GM12875 (cell line): ENCODE measurements at regions not wholly inside any gene's neighbourhood (a gene's known extent, or its start where the extent isn't known, plus 50 kb on each side); places are given as distances from the start of the nearest gene placed in this dataset.

Source experiments
- H3K4me3 ChIP-seq: one replicate; pipeline ENCODE4 v1.5.1; 2011; ENCODE audit warnings: low read depth, low read length, control low read depth
- TF ChIP-seq, protein P1 (sequence below): IDR thresholded peaks from 2 replicates; pipeline ENCODE4 v1.5.1; 2011; ENCODE audit warnings: low read depth, mild to moderate bottlenecking, control low read depth, inconsistent platforms, low read length, moderate library complexity, borderline replicate concordance; ENCODE audit not compliant: insufficient read depth

DNA sequence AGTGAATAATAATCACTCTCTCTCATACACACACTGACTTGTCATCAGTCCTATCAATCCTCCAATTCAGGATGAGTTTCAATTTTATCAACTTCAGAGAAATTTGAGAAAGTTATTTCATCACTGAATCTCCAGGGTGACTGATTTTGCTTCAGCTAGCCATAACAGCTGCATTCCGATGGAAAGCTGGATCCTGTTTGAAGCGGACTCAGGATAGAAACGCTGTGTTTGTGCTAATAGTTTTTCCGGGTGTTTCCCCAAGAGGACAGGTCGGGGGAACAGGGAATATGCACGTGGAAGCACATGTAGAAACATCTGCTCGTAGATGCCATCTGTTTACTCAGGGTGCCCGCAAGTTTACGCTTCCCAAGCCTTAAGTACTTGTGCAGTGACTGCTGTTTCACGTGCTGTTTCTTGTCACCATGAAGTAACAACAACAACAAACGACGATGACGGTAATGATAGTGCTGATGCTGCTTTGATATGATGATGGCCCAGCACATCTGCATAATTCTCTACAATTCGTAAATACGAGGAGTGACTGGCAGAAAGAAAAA, 263.7 kb upstream of the DAPK1 start:
- TF ChIP-seq, protein P1, sequence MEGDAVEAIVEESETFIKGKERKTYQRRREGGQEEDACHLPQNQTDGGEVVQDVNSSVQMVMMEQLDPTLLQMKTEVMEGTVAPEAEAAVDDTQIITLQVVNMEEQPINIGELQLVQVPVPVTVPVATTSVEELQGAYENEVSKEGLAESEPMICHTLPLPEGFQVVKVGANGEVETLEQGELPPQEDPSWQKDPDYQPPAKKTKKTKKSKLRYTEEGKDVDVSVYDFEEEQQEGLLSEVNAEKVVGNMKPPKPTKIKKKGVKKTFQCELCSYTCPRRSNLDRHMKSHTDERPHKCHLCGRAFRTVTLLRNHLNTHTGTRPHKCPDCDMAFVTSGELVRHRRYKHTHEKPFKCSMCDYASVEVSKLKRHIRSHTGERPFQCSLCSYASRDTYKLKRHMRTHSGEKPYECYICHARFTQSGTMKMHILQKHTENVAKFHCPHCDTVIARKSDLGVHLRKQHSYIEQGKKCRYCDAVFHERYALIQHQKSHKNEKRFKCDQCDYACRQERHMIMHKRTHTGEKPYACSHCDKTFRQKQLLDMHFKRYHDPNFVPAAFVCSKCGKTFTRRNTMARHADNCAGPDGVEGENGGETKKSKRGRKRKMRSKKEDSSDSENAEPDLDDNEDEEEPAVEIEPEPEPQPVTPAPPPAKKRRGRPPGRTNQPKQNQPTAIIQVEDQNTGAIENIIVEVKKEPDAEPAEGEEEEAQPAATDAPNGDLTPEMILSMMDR: no peak
- H3K4me3 ChIP-seq: no peak overlapping the region

DNA sequence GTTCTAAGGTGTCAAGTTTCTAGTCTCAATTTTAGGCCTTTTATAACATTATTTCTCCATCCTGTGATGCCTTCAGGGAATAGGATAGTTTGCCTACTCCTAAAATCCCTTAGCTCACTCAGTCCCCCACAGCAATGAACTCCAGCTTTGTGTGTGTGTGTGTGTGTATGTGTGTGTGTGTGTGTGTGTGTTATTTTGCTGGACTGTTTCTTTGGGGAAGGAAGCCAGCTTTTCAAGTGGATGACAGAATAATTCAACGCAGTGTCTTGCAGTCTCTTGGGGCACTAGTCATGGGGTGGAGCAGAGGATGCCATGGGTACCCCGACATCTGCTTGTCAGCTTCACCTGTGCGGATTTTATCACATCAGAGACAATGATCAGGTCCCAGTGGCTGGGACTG, 262.8 kb upstream of the DAPK1 start:
- TF ChIP-seq, protein P1: no peak

GRCh38 chr9:87236546-87236945, 261.1 kb upstream of the DAPK1 start:
- TF ChIP-seq, protein P1: no peak

More for the DNA sequence above, 262.8 kb upstream of the DAPK1 start:
- H3K4me3 ChIP-seq: no peak overlapping the region

DNA sequence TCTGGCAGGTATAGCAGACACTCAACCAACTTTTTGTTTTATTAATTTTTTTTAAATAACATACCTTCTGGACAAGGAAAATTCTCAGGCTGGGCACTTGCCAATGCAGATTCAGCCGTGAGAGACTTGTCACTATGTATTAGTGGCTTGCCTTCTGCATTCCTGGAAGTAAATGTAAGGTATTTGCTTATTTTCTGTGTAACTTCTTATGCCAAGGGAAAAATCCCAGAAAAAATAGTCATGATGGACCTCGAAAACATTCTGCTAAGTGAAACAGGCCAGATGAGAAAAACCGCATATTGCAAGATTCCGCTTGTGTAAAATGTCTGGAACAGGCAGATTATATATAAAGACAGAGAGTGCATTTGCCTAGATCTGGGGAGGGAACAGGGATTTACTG, 260.3 kb upstream of the DAPK1 start:
- no peak overlapping the region for H3K4me3 ChIP-seq
- TF ChIP-seq, protein P1: no peak

More at GRCh38 chr9:87236546-87236945, 261.1 kb upstream of the DAPK1 start:
- H3K4me3 ChIP-seq: no peak overlapping the region

DNA sequence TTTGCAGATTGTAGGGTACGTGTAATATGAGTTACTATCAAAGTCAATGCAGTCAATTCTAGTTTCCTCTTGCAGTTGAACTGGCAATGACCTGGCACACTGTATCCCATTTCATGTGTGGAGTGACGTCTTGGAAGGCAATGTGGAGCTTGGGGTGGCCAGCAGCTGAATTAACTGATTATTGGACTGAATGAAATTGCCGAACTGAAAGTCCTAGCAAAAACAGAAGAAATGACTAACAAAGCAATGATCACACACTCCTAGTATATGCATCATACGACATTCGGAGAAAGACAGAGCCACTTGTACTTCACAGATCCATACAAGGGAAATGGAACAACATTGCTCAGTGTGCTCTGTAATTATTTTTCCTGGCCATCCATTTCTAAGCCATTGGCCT, 259.1 kb upstream of the DAPK1 start:
- TF ChIP-seq, protein P1: no peak
- H3K4me3 ChIP-seq: no peak overlapping the region

DNA sequence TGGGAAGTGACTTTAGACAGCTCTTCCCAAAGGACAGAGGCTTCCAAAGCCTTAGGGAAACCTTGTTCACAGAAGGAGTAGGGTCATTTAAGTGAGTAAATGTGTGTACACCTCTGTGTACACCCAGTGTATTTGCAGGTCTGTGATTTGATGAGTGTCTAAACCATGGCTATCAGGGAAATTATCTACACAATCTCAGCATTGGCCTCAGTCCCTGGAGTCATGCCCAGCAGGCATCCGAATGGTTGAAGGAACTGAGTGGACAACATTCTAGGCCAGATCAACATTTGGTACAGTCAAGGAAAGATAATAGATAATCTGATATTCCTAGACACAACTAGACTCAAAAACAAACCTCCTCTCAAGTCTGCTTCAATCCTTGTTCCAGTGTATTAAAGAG, 258.4 kb upstream of the DAPK1 start:
- TF ChIP-seq, protein P1: no peak
- H3K4me3 ChIP-seq: no peak overlapping the region

- TF ChIP-seq, protein P1: no peak
- H3K4me3 ChIP-seq: no peak overlapping the region
Observed at GRCh38 chr9:87243602-87244001, 254.1 kb upstream of the DAPK1 start.
